ENCODE measurements at regions not wholly inside any gene's neighbourhood (a gene's known extent, or its start where the extent isn't known, plus 50 kb on each side); places are given as distances from the start of the nearest gene placed in this dataset.

DNA sequence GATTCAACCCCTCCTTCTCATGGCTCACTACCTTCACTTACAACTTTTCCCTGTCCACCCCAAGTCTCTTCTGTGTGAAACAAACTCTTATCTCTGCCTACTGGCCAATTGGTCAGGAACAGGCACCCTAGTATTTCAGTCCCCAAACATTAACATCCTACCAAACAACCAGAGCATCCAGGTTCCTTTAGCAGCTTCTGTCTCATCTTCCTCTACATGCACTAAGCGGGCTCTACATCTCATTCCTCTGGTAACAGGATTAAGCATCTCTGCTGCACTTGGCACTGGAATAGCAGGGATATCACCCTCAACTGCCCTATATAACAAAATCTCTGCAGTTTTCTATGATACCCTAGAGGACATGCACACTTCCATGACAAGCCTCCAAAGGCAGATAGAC, 116.2 kb downstream of the JRKL start:
- TF ChIP-seq SUZ12 (IDR thresholded peaks at IDR 0.05) (no peak), FOXA1 (IDR thresholded peaks at IDR 0.05) (no peak), FOXK2 (IDR thresholded peaks at IDR 0.05) (no peak), FOXM1 (IDR thresholded peaks at IDR 0.05; ENCODE audit: borderline replicate concordance) (no peak), ELF4 (IDR thresholded peaks at IDR 0.05) (no peak), SP1 (IDR thresholded peaks at IDR 0.05) (no peak), NFRKB (IDR thresholded peaks at IDR 0.05) (no peak)
